GM12878 (cell line): ENCODE measurements at regions not wholly inside any gene's neighbourhood (a gene's known extent, or its start where the extent isn't known, plus 50 kb on each side); places are given as distances from the start of the nearest gene placed in this dataset.

Source experiments
- ATAC-seq: fragments of 200-7000 bp; cut with Tn5 transposase; 3 replicates; pipeline ENCODE4 v1.9.1; 2020; ENCODE audit warnings: mild to moderate bottlenecking, moderate library complexity
- BruUV-seq: library from RNA; stranded (reverse); fragments of 400-500 nt; replicated peaks from 2 replicates; lab custom pipeline; 2021; lab: Mats Ljungman, UMichigan
- CTCF ChIA-PET: fragments of 300-600 bp; sonication (Branson Sonifier 250); formaldehyde crosslinking; extraction: SDS; loops from one replicate; lab custom pipeline; 2021; ENCODE audit warnings: inconsistent platforms; lab: Yijun Ruan, JAX
- POLR2A ChIA-PET: fragments of 350-600 bp; formaldehyde crosslinking; extraction: SDS; loops from one replicate; lab custom pipeline; 2021; ENCODE audit warnings: inconsistent platforms; lab: Charles Lee
- RAD21 ChIA-PET: fragments of 300-600 bp; sonication (Branson Sonifier 250); formaldehyde crosslinking; loops from one replicate; lab custom pipeline; 2023; ENCODE audit warnings: antibody characterized with exemption; ENCODE audit not compliant: unreplicated experiment; lab: Charles Lee
- SMC1A ChIA-PET: fragments of 300-600 bp; sonication (Branson Sonifier 250); formaldehyde crosslinking; loops from one replicate; lab custom pipeline; 2023; ENCODE audit not compliant: unreplicated experiment, uncharacterized antibody; lab: Charles Lee
- DNase-seq: peaks from one replicate; pipeline ENCODE4 v3.0.0-alpha.2; 2011; ENCODE audit warnings: low read depth, low spot score
- FAIRE-seq: peaks from 3 replicates; lab custom pipeline; 2011; peaks lifted over from hg19 to GRCh38; lab: Jason Lieb, UNC
- H2AFZ ChIP-seq: 2 replicates; pipeline ENCODE4 v1.6.0; 2011; ENCODE audit warnings: low read depth, low read length, control low read depth; ENCODE audit not compliant: control insufficient read depth
- H3K27ac ChIP-seq: 2 replicates; pipeline ENCODE4 v1.5.1; 2011; ENCODE audit warnings: control low read depth; ENCODE audit not compliant: control insufficient read depth, insufficient read depth
- H3K27me3 ChIP-seq, 2 experiments: replicated peaks in 1 of 2; 2 replicates each; pipeline versions ENCODE4 v1.6.0 to v1.6.1; 2011; ENCODE audit warnings: low read length in 1 of 2; ENCODE audit not compliant: control insufficient read depth in 2 of 2, insufficient read depth in 2 of 2
- H3K36me3 ChIP-seq, 2 experiments: 2 replicates each; pipeline ENCODE4 v1.5.1; 2011; ENCODE audit warnings: low read length in 1 of 2; ENCODE audit not compliant: control insufficient read depth in 2 of 2, insufficient read depth in 2 of 2
- H3K4me1 ChIP-seq: 2 replicates; pipeline ENCODE4 v1.6.1; 2011; ENCODE audit warnings: mild to moderate bottlenecking, low read length, moderate library complexity, mixed read lengths; ENCODE audit not compliant: control insufficient read depth, insufficient read depth
- H3K4me2 ChIP-seq: 2 replicates; pipeline ENCODE4 v1.6.0; 2011; ENCODE audit warnings: control low read depth; ENCODE audit not compliant: control insufficient read depth, insufficient read depth
- H3K4me3 ChIP-seq: fragments of 200-600 bp; sonication (generic); 2 replicates; pipeline ENCODE4 v1.5.1; 2016
- H3K79me2 ChIP-seq: 2 replicates; pipeline ENCODE4 v1.6.0; 2011; ENCODE audit warnings: low read length; ENCODE audit not compliant: control insufficient read depth, insufficient read depth
- H3K9ac ChIP-seq: 2 replicates; pipeline ENCODE4 v1.8.0; 2011; ENCODE audit warnings: low read length, control low read depth, mixed read lengths; ENCODE audit not compliant: control insufficient read depth, insufficient read depth
- H3K9me3 ChIP-seq: replicated peaks from 3 replicates; pipeline ENCODE4 v1.5.1; 2011; ENCODE audit warnings: mild to moderate bottlenecking, low read length; ENCODE audit not compliant: control insufficient read depth, insufficient read depth
- H4K20me1 ChIP-seq: 2 replicates; pipeline ENCODE4 v1.6.0; 2011; ENCODE audit not compliant: control insufficient read depth, insufficient read depth
- EGR1 ChIP-seq, 2 experiments: IDR thresholded peaks; 1 replicate in 1 of 2; 2 replicates in 1 of 2; pipeline ENCODE4 v1.6.1; 2011 to 2012; ENCODE audit warnings: low read depth in 2 of 2, low read length in 2 of 2, borderline replicate concordance in 1 of 2, mild to moderate bottlenecking in 1 of 2, moderate library complexity in 1 of 2
- ESRRA ChIP-seq: IDR thresholded peaks from 2 replicates; pipeline ENCODE4 v1.6.1; 2012; ENCODE audit warnings: mild to moderate bottlenecking, low read length, improper control_type of control experiment
- GABPA ChIP-seq: IDR thresholded peaks from 2 replicates; pipeline ENCODE4 v1.6.1; 2014; ENCODE audit warnings: antibody characterized with exemption, low read depth, mild to moderate bottlenecking, inconsistent platforms
- HDAC6 ChIP-seq: fragments of 200-600 bp; sonication (generic); IDR thresholded peaks from one replicate; pipeline ENCODE4 v1.8.0; 2017; ENCODE audit warnings: antibody characterized with exemption; ENCODE audit not compliant: unreplicated experiment
- KAT2A ChIP-seq: conservative IDR thresholded peaks from 2 replicates; pipeline ENCODE4 v1.6.1; 2011; ENCODE audit warnings: low read depth, low read length; ENCODE audit not compliant: control insufficient read depth
- MLLT1 ChIP-seq: fragments of 450-650 bp; IDR thresholded peaks from 2 replicates; pipeline ENCODE4 v1.6.1; 2016; ENCODE audit warnings: mild to moderate bottlenecking
- MTA3 ChIP-seq: IDR thresholded peaks from 2 replicates; pipeline ENCODE4 v1.6.1; 2012; ENCODE audit warnings: low read length, inconsistent platforms, borderline replicate concordance
- NFYB ChIP-seq: IDR thresholded peaks from 2 replicates; pipeline ENCODE4 v1.6.1; 2011; ENCODE audit warnings: low read depth, mild to moderate bottlenecking, low read length, improper control_type of control experiment, moderate library complexity; ENCODE audit not compliant: insufficient read depth
- NR2C1 ChIP-seq: fragments of 450-650 bp; IDR thresholded peaks from 2 replicates; pipeline ENCODE4 v1.6.1; 2017; ENCODE audit warnings: antibody characterized with exemption, mild to moderate bottlenecking, moderate library complexity
- PKNOX1 ChIP-seq: fragments of 450-650 bp; IDR thresholded peaks from 2 replicates; pipeline ENCODE4 v1.6.1; 2016; ENCODE audit warnings: mild to moderate bottlenecking
- RBBP5 ChIP-seq: fragments of 200-600 bp; sonication (generic); conservative IDR thresholded peaks from 2 replicates; pipeline ENCODE4 v1.6.1; 2016
- REST ChIP-seq: IDR thresholded peaks from 2 replicates; pipeline ENCODE4 v1.6.1; 2012; ENCODE audit warnings: mild to moderate bottlenecking, low read depth, low read length
- SMAD1 ChIP-seq: fragments of 450-650 bp; IDR thresholded peaks from 2 replicates; pipeline ENCODE4 v1.6.1; 2018; ENCODE audit warnings: mild to moderate bottlenecking, low read depth; ENCODE audit not compliant: partially characterized antibody
- SMAD5 ChIP-seq: IDR thresholded peaks from 2 replicates; pipeline ENCODE4 v1.6.1; 2016; ENCODE audit warnings: antibody characterized with exemption, low read depth
- SUZ12 ChIP-seq: fragments of 200-600 bp; sonication (generic); IDR thresholded peaks from one replicate; pipeline ENCODE4 v1.6.1; 2018; ENCODE audit warnings: antibody characterized with exemption, mild to moderate bottlenecking; ENCODE audit not compliant: unreplicated experiment
- WGBS: methylation state at CpG from one replicate; pipeline ENCODE4 v1.1.6; 2016; ENCODE audit warnings: low lambda C conversion rate; ENCODE audit not compliant: insufficient replicate concordance, insufficient coverage; ENCODE audit errors: missing lambda C conversion rate; 5-methylcytosine and 5-hydroxymethylcytosine counted together
- in situ Hi-C: fragments of 300-500 bp; cut with MboI; formaldehyde crosslinking; loops from 9 replicates; pipeline ENCODE4 v1.14.3; 2018; ENCODE audit warnings: mixed read lengths
- intact Hi-C: fragments of 100-400 bp; cut with micrococcal nuclease; formaldehyde crosslinking; loops from one replicate; pipeline ENCODE4 v1.14.2; 2022; ENCODE audit not compliant: unreplicated experiment

- Histone ChIP-seq H3K27me3 (no peaks in the 10 kb centered on the region), H3K79me2 (no peaks in the 10 kb centered on the region), H4K20me1 (no peaks in the 10 kb centered on the region), H3K4me2 (no peak overlapping the region), H2AFZ (no peak overlapping the region), H3K9ac (no peak overlapping the region), H3K4me3 (no peak overlapping the region), H3K36me3 (no peaks in the 10 kb centered on the region), H3K4me1 (no peaks in the 10 kb centered on the region), H3K27ac (no peak overlapping the region), H3K9me3 (no peaks in the 10 kb centered on the region)
- in situ Hi-C loops: no loop called here
- no TSS peak for BruUV-seq
- no peak for DNase-seq
- 10% methylated on average over 7 of the region's 8 CpGs for WGBS
- ChIA-PET POLR2A (interaction anchor here (0.7 kb wide), 1 partner anchor 962 kb away, joined by 5 read pairs; no protein-coding TSS in a partner anchor), SMC1A (no interaction called here), CTCF (no interaction called here), RAD21 (no interaction called here)
- no peak for ATAC-seq
- intact Hi-C loops: no loop called here
- FAIRE-seq: no peak
- no peak for TF ChIP-seq HDAC6
- no peak for TF ChIP-seq NFYB
- TF ChIP-seq SUZ12: no peak
- no peak for TF ChIP-seq PKNOX1
- no peak for TF ChIP-seq SMAD1
- TF ChIP-seq RBBP5: no peak
- no peak for TF ChIP-seq KAT2A
- TF ChIP-seq REST: no peak
- no peak for TF ChIP-seq MLLT1
- no peak for TF ChIP-seq SMAD5
- no peak for TF ChIP-seq MTA3
- no peak for TF ChIP-seq GABPA
- no peak for TF ChIP-seq NR2C1
- no peak for TF ChIP-seq EGR1 (IDR thresholded peaks at IDR 0.05; ENCODE audit: borderline replicate concordance in 1 of 2, low read depth in 2 of 2, low read length in 2 of 2)
- no peak for TF ChIP-seq ESRRA
Measured at GRCh38 chrX:44094821-44095530, 121.8 kb upstream of the NDP start.
